Neural cell (in vitro differentiated cells): ENCODE measurements at regions not wholly inside any gene's neighbourhood (a gene's known extent, or its start where the extent isn't known, plus 50 kb on each side); places are given as distances from the start of the nearest gene placed in this dataset.

Source experiments
- H2AFZ ChIP-seq: fragments of 200-600, 300-800 bp; sonication (generic), shearing (Covaris generic); 2 replicates; pipeline ENCODE4 v1.6.0; 2014; ENCODE audit warnings: low read depth, mild to moderate bottlenecking, antibody characterized with exemption, low read length, moderate library complexity
- H3F3A ChIP-seq: fragments of 200-600 bp; shearing (Covaris generic); 2 replicates; pipeline ENCODE4 v1.6.1; 2016; ENCODE audit warnings: mild to moderate bottlenecking, moderate library complexity, mixed read lengths, antibody characterized with exemption, low read length; ENCODE audit not compliant: insufficient read depth, poor library complexity, severe bottlenecking
- H3K27ac ChIP-seq: fragments of 200-600, 300-800 bp; sonication (generic), shearing (Covaris generic); 2 replicates; pipeline ENCODE4 v1.5.1; 2014; ENCODE audit warnings: mild to moderate bottlenecking, low read length, moderate library complexity
- H3K27me3 ChIP-seq: fragments of 300-800, 200-600 bp; sonication (generic), shearing (Covaris generic); 2 replicates; pipeline ENCODE4 v1.6.0; 2014; ENCODE audit warnings: mild to moderate bottlenecking, low read depth, low read length, moderate library complexity; ENCODE audit not compliant: insufficient read depth
- H3K36me3 ChIP-seq: fragments of 300-800, 200-600 bp; sonication (generic), shearing (Covaris generic); 2 replicates; pipeline ENCODE4 v1.5.1; 2014; ENCODE audit warnings: mild to moderate bottlenecking, antibody characterized with exemption, low read length, moderate library complexity; ENCODE audit not compliant: insufficient read depth
- H3K4me2 ChIP-seq: fragments of 300-800, 200-600 bp; sonication (generic), shearing (Covaris generic); 2 replicates; pipeline ENCODE4 v1.6.0; 2014; ENCODE audit warnings: mild to moderate bottlenecking, low read length
- H3K4me3 ChIP-seq: fragments of 300-800, 200-600 bp; sonication (generic), shearing (Covaris generic); 2 replicates; pipeline ENCODE4 v1.5.1; 2014; ENCODE audit warnings: mild to moderate bottlenecking, low read length, moderate library complexity
- H3K79me2 ChIP-seq: fragments of 200-600 bp; shearing (Covaris generic); replicated peaks from 2 replicates; pipeline ENCODE4 v1.6.0; 2014; ENCODE audit warnings: mild to moderate bottlenecking, low read length, moderate library complexity; ENCODE audit not compliant: insufficient read depth
- H3K9ac ChIP-seq: fragments of 300-800, 200-600 bp; sonication (generic), shearing (Covaris generic); 2 replicates; pipeline ENCODE4 v1.6.1; 2016; ENCODE audit warnings: mild to moderate bottlenecking, low read length, mixed read lengths
- H3K9me2 ChIP-seq: fragments of 200-600 bp; shearing (Covaris generic); 2 replicates; pipeline ENCODE4 v1.6.1; 2016; ENCODE audit warnings: mild to moderate bottlenecking, low read length, mixed read lengths; ENCODE audit not compliant: insufficient read depth
- H3K9me3 ChIP-seq: fragments of 200-600, 300-800 bp; sonication (generic), shearing (Covaris generic); 2 replicates; pipeline ENCODE4 v1.6.1; 2016; ENCODE audit warnings: mild to moderate bottlenecking, mixed run types, low read length, moderate library complexity, mixed read lengths
- H4K20me1 ChIP-seq: fragments of 200-600 bp; shearing (Covaris generic); 2 replicates; pipeline ENCODE4 v1.6.1; 2016; ENCODE audit warnings: mild to moderate bottlenecking, mixed run types; ENCODE audit not compliant: insufficient read depth
- EP300 ChIP-seq: fragments of 450-650 bp; conservative IDR thresholded peaks from 2 replicates; pipeline ENCODE4 v1.6.1; 2014; ENCODE audit warnings: antibody characterized with exemption, mild to moderate bottlenecking, moderate library complexity; ENCODE audit not compliant: poor library complexity, severe bottlenecking
- EZH2 ChIP-seq: fragments of 200-600, 300-800 bp; shearing (Covaris generic), sonication (generic); IDR thresholded peaks from 2 replicates; pipeline ENCODE4 v1.6.1; 2014; ENCODE audit warnings: antibody characterized with exemption, low read length, borderline replicate concordance, mild to moderate bottlenecking; ENCODE audit not compliant: insufficient read depth, poor library complexity, severe bottlenecking
- MXI1 ChIP-seq: fragments of 450-650 bp; conservative IDR thresholded peaks from 2 replicates; pipeline ENCODE4 v1.6.1; 2014; ENCODE audit warnings: antibody characterized with exemption, mild to moderate bottlenecking; ENCODE audit not compliant: poor library complexity, severe bottlenecking
- POLR2AphosphoS5 ChIP-seq: IDR thresholded peaks from 2 replicates; pipeline ENCODE4 v1.6.1; 2012
- RAD21 ChIP-seq: fragments of 450-650 bp; conservative IDR thresholded peaks from 2 replicates; pipeline ENCODE4 v1.6.1; 2014; ENCODE audit warnings: antibody characterized with exemption, mild to moderate bottlenecking, moderate library complexity
- SMC3 ChIP-seq: fragments of 450-650 bp; conservative IDR thresholded peaks from 2 replicates; pipeline ENCODE4 v1.6.1; 2014; ENCODE audit warnings: antibody characterized with exemption, mild to moderate bottlenecking, moderate library complexity; ENCODE audit not compliant: poor library complexity
- TAF1 ChIP-seq: IDR thresholded peaks from 2 replicates; pipeline ENCODE4 v1.6.1; 2012; ENCODE audit warnings: low read depth
- TF ChIP-seq, protein P1 (sequence below): fragments of 450-650 bp; IDR thresholded peaks from 2 replicates; pipeline ENCODE4 v1.5.1; 2014; ENCODE audit warnings: antibody characterized with exemption, mild to moderate bottlenecking, moderate library complexity; ENCODE audit not compliant: poor library complexity, severe bottlenecking
- TF ChIP-seq, protein P2 (sequence below): IDR thresholded peaks from 2 replicates; pipeline ENCODE4 v1.6.1; 2012; ENCODE audit warnings: borderline replicate concordance

GRCh38 chr2:82237994-82238662 is 1933.6 kb upstream of the LRRTM1 start:
- Histone ChIP-seq H3K9ac (no peak overlapping the region), H3K27me3 (no peaks in the 10 kb centered on the region), H3K4me2 (no peak overlapping the region), H3K4me3 (no peak overlapping the region), H4K20me1 (no peaks in the 10 kb centered on the region), H3K27ac (no peak overlapping the region), H3K79me2 (no peaks in the 10 kb centered on the region), H3F3A (no peaks in the 10 kb centered on the region), H3K9me3 (no peaks in the 10 kb centered on the region), H2AFZ (no peak overlapping the region), H3K36me3 (no peaks in the 10 kb centered on the region), H3K9me2 (no peaks in the 10 kb centered on the region)
- TF ChIP-seq EZH2 (no peak), SMC3 (no peak), RAD21 (no peak), TAF1 (no peak), MXI1 (no peak), EP300 (no peak), POLR2AphosphoS5 (no peak)
- TF ChIP-seq, protein P1, sequence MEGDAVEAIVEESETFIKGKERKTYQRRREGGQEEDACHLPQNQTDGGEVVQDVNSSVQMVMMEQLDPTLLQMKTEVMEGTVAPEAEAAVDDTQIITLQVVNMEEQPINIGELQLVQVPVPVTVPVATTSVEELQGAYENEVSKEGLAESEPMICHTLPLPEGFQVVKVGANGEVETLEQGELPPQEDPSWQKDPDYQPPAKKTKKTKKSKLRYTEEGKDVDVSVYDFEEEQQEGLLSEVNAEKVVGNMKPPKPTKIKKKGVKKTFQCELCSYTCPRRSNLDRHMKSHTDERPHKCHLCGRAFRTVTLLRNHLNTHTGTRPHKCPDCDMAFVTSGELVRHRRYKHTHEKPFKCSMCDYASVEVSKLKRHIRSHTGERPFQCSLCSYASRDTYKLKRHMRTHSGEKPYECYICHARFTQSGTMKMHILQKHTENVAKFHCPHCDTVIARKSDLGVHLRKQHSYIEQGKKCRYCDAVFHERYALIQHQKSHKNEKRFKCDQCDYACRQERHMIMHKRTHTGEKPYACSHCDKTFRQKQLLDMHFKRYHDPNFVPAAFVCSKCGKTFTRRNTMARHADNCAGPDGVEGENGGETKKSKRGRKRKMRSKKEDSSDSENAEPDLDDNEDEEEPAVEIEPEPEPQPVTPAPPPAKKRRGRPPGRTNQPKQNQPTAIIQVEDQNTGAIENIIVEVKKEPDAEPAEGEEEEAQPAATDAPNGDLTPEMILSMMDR = no peak
- TF ChIP-seq, protein P2, sequence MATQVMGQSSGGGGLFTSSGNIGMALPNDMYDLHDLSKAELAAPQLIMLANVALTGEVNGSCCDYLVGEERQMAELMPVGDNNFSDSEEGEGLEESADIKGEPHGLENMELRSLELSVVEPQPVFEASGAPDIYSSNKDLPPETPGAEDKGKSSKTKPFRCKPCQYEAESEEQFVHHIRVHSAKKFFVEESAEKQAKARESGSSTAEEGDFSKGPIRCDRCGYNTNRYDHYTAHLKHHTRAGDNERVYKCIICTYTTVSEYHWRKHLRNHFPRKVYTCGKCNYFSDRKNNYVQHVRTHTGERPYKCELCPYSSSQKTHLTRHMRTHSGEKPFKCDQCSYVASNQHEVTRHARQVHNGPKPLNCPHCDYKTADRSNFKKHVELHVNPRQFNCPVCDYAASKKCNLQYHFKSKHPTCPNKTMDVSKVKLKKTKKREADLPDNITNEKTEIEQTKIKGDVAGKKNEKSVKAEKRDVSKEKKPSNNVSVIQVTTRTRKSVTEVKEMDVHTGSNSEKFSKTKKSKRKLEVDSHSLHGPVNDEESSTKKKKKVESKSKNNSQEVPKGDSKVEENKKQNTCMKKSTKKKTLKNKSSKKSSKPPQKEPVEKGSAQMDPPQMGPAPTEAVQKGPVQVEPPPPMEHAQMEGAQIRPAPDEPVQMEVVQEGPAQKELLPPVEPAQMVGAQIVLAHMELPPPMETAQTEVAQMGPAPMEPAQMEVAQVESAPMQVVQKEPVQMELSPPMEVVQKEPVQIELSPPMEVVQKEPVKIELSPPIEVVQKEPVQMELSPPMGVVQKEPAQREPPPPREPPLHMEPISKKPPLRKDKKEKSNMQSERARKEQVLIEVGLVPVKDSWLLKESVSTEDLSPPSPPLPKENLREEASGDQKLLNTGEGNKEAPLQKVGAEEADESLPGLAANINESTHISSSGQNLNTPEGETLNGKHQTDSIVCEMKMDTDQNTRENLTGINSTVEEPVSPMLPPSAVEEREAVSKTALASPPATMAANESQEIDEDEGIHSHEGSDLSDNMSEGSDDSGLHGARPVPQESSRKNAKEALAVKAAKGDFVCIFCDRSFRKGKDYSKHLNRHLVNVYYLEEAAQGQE = no peak

- no peaks in the 10 kb centered on the region for H4K20me1 ChIP-seq
- H3K4me3 ChIP-seq = no peak overlapping the region
- no peaks in the 10 kb centered on the region for H3K9me2 ChIP-seq
- TF ChIP-seq EZH2 (no peak), RAD21 (no peak), TAF1 (no peak), EP300 (no peak), MXI1 (no peak)
- TF ChIP-seq, protein P2 = no peak
- TF ChIP-seq, protein P1 = no peak
- no peaks in the 10 kb centered on the region for H3K36me3 ChIP-seq
- H3K27me3 ChIP-seq = no peaks in the 10 kb centered on the region
- no peak overlapping the region for H2AFZ ChIP-seq
- H3K9ac ChIP-seq = no peak overlapping the region
- H3K4me2 ChIP-seq = no peak overlapping the region
- H3K27ac ChIP-seq = no peak overlapping the region
- no peaks in the 10 kb centered on the region for H3K9me3 ChIP-seq
- no peaks in the 10 kb centered on the region for H3K79me2 ChIP-seq
- H3F3A ChIP-seq = no peaks in the 10 kb centered on the region
These were observed 1929.8 kb upstream of the LRRTM1 start for GRCh38 chr2:82234283-82234874.
